Breast epithelium (tissue), 4 donors: ENCODE measurements at regions not wholly inside any gene's neighbourhood (a gene's known extent, or its start where the extent isn't known, plus 50 kb on each side); places are given as distances from the start of the nearest gene placed in this dataset.

Source experiments
- DNase-seq, 2 donors: peaks; one replicate each; pipeline ENCODE4 v3.0.0-alpha.2; 2019; ENCODE audit warnings: low spot score in 2 of 2
- H3K27ac ChIP-seq, 2 donors: fragments of 200-600 bp; sonication (generic) in 1 of 2; one replicate each; pipeline ENCODE4 v1.5.1; 2016 to 2019; ENCODE audit warnings: mild to moderate bottlenecking in 1 of 2
- H3K27me3 ChIP-seq, 2 donors: fragments of 200-600 bp; sonication (generic) in 1 of 2; one replicate each; pipeline versions ENCODE4 v1.5.1 to v1.6.0; 2017 to 2019; ENCODE audit warnings: control low read depth in 1 of 2, mild to moderate bottlenecking in 1 of 2
- H3K36me3 ChIP-seq: fragments of 200-600 bp; one replicate; pipeline ENCODE4 v1.5.1; 2019
- H3K4me1 ChIP-seq, 2 donors: fragments of 200-600 bp; sonication (generic); one replicate each; pipeline ENCODE4 v1.5.1; 2016 to 2019; ENCODE audit warnings: control low read depth in 1 of 2
- H3K4me3 ChIP-seq, 3 donors: fragments of 200-600 bp; sonication (generic); 1 replicate in 2 of 3; 2 replicates in 1 of 3; pipeline ENCODE4 v1.5.1; 2016 to 2019; ENCODE audit warnings: mild to moderate bottlenecking in 3 of 3, moderate library complexity in 2 of 3
- H3K9me3 ChIP-seq, 2 donors: fragments of 200-600 bp; sonication (generic) in 1 of 2; one replicate each; pipeline ENCODE4 v1.5.1; 2016 to 2019; ENCODE audit warnings: control low read depth in 1 of 2
- CTCF ChIP-seq, 3 donors: fragments of 450-650 bp; IDR thresholded peaks; one replicate each; pipeline ENCODE4 v1.5.1; 2016 to 2017; ENCODE audit warnings: antibody characterized with exemption in 3 of 3, mild to moderate bottlenecking in 3 of 3, moderate library complexity in 3 of 3
- POLR2A ChIP-seq: fragments of 450-650 bp; IDR thresholded peaks from one replicate; pipeline ENCODE4 v1.6.1; 2016; ENCODE audit warnings: antibody characterized with exemption, mild to moderate bottlenecking, moderate library complexity
- POLR2AphosphoS5 ChIP-seq, 3 donors: sonication (generic); formaldehyde crosslinking; IDR thresholded peaks; one replicate each; pipeline ENCODE4 v1.6.1; 2017; ENCODE audit warnings: antibody characterized with exemption in 3 of 3
- intact Hi-C: fragments of 100-400 bp; cut with DNase I; formaldehyde crosslinking; loops from one replicate; pipeline ENCODE4 v1.15.1; 2023; ENCODE audit warnings: low total_unique reads

GRCh38 chr12:91813701-91814100 lies 331.9 kb downstream of the BTG1 start:
- Histone ChIP-seq H3K9me3 (peaks cover 0 to 7% of the 10 kb centered on the region in 2 donors), H3K27ac (no peak overlapping the region), H3K36me3 (no peaks in the 10 kb centered on the region), H3K4me1 (no peaks in the 10 kb centered on the region), H3K27me3 (no peaks in the 10 kb centered on the region), H3K4me3 (no peak overlapping the region)
- no peak for DNase-seq
- intact Hi-C loops = no loop called here
- TF ChIP-seq POLR2A (no peak), POLR2AphosphoS5 (IDR thresholded peaks at IDR 0.05) (no peak), CTCF (IDR thresholded peaks at IDR 0.05) (no peak)

GRCh38 chr12:91811481-91812287 lies 334.0 kb downstream of the BTG1 start:
- intact Hi-C loops = no loop called here

GRCh38 chr12:91810531-91811451 lies 334.9 kb downstream of the BTG1 start:
- H3K9me3 ChIP-seq = peaks cover 7 to 12% of the 10 kb centered on the region in 2 donors
- H3K36me3 ChIP-seq = no peaks in the 10 kb centered on the region
- no peak overlapping the region for H3K4me3 ChIP-seq
- intact Hi-C loops = no loop called here
- H3K4me1 ChIP-seq = no peaks in the 10 kb centered on the region
- H3K27ac ChIP-seq = no peak overlapping the region
- TF ChIP-seq POLR2AphosphoS5 (IDR thresholded peaks at IDR 0.05) (no peak), POLR2A (no peak), CTCF (IDR thresholded peaks at IDR 0.05) (no peak)
- no peak for DNase-seq
- H3K27me3 ChIP-seq = no peaks in the 10 kb centered on the region

More at GRCh38 chr12:91811481-91812287, 334.0 kb downstream of the BTG1 start:
- no peak overlapping the region for H3K27ac ChIP-seq
- no peaks in the 10 kb centered on the region for H3K36me3 ChIP-seq
- H3K4me3 ChIP-seq = no peak overlapping the region
- peaks cover 7 to 8% of the 10 kb centered on the region in 2 donors for H3K9me3 ChIP-seq
- no peaks in the 10 kb centered on the region for H3K27me3 ChIP-seq
- no peaks in the 10 kb centered on the region for H3K4me1 ChIP-seq
- peak; percentile 35 to 61 for DNase-seq
- TF ChIP-seq POLR2A = no peak
- TF ChIP-seq CTCF (IDR thresholded peaks at IDR 0.05) = peak; percentile 81 to 84 (median 83)

GRCh38 chr12:91810077-91810476 lies 335.6 kb downstream of the BTG1 start:
- H3K4me3 ChIP-seq = no peak overlapping the region
- no peaks in the 10 kb centered on the region for H3K36me3 ChIP-seq
- no peak overlapping the region for H3K27ac ChIP-seq
- no peaks in the 10 kb centered on the region for H3K27me3 ChIP-seq
- DNase-seq = no peak
- no peaks in the 10 kb centered on the region for H3K4me1 ChIP-seq
- TF ChIP-seq POLR2AphosphoS5 (IDR thresholded peaks at IDR 0.05) (no peak), POLR2A (no peak), CTCF (IDR thresholded peaks at IDR 0.05) (no peak)
- peaks cover 7 to 12% of the 10 kb centered on the region in 2 donors for H3K9me3 ChIP-seq
- intact Hi-C loops = no loop called here

GRCh38 chr12:91805031-91805430 lies 340.6 kb downstream of the BTG1 start:
- Histone ChIP-seq H3K4me3 (no peak overlapping the region), H3K4me1 (no peaks in the 10 kb centered on the region), H3K36me3 (no peaks in the 10 kb centered on the region), H3K9me3 (peaks cover 0 to 12% of the 10 kb centered on the region in 2 donors), H3K27ac (no peak overlapping the region), H3K27me3 (no peaks in the 10 kb centered on the region)
- DNase-seq = no peak
- intact Hi-C loops = no loop called here
- TF ChIP-seq POLR2A = no peak
- TF ChIP-seq CTCF (IDR thresholded peaks at IDR 0.05) = no peak
- TF ChIP-seq POLR2AphosphoS5 (IDR thresholded peaks at IDR 0.05) = no peak
